ENCODE measurements at regions not wholly inside any gene's neighbourhood (a gene's known extent, or its start where the extent isn't known, plus 50 kb on each side); places are given as distances from the start of the nearest gene placed in this dataset.

- H3K27ac Mint-ChIP-seq, result no peak overlapping the region
- no peaks in the 10 kb centered on the region for H3K4me1 Mint-ChIP-seq
- H3K36me3 Mint-ChIP-seq, result no peaks in the 10 kb centered on the region
- peaks cover 2 to 8% (median 5%) of the 10 kb centered on the region in 3 donors for H3K27me3 Mint-ChIP-seq (ENCODE audit: low read depth in 3 of 3)
- H3K4me3 Mint-ChIP-seq, result no peak overlapping the region
- DNase-seq, result no peak
- no peaks in the 10 kb centered on the region for H3K9me3 Mint-ChIP-seq
Measured at GRCh38 chr1:36729716-36730510, 247.2 kb upstream of the CSF3R start.

- Mint-ChIP-seq H3K9me3 (no peaks in the 10 kb centered on the region), H3K36me3 (no peaks in the 10 kb centered on the region), H3K4me3 (no peak overlapping the region), H3K4me1 (no peaks in the 10 kb centered on the region), H3K27ac (no peak overlapping the region), H3K27me3 (ENCODE audit: low read depth in 3 of 3) (peaks cover 2 to 8% (median 3%) of the 10 kb centered on the region in 3 donors)
- DNase-seq, result no peak
Measured at GRCh38 chr1:36729289-36729688, 246.6 kb upstream of the CSF3R start.

- H3K4me1 Mint-ChIP-seq, result no peaks in the 10 kb centered on the region
Measured at GRCh38 chr1:36728846-36729245, 246.1 kb upstream of the CSF3R start.

GRCh38 chr1:36728051-36728450 is 245.3 kb upstream of the CSF3R start:
- no peak for DNase-seq
- H3K27me3 Mint-ChIP-seq (ENCODE audit: low read depth in 3 of 3), result peaks cover 2 to 6% (median 2%) of the 10 kb centered on the region in 3 donors
- H3K9me3 Mint-ChIP-seq, result no peaks in the 10 kb centered on the region
- H3K4me3 Mint-ChIP-seq, result no peak overlapping the region
- H3K27ac Mint-ChIP-seq, result no peak overlapping the region
- H3K4me1 Mint-ChIP-seq, result no peaks in the 10 kb centered on the region
- no peaks in the 10 kb centered on the region for H3K36me3 Mint-ChIP-seq

More at GRCh38 chr1:36728846-36729245, 246.1 kb upstream of the CSF3R start:
- no peak for DNase-seq
- Mint-ChIP-seq H3K4me3 (no peak overlapping the region), H3K27me3 (ENCODE audit: low read depth in 3 of 3) (peaks cover 2 to 6% (median 2%) of the 10 kb centered on the region in 3 donors), H3K36me3 (no peaks in the 10 kb centered on the region), H3K27ac (no peak overlapping the region), H3K9me3 (no peaks in the 10 kb centered on the region)

- no peak overlapping the region for H3K27ac Mint-ChIP-seq
- H3K27me3 Mint-ChIP-seq (ENCODE audit: low read depth in 3 of 3), result peaks cover 0 to 6% (median 2%) of the 10 kb centered on the region in 3 donors
- no peaks in the 10 kb centered on the region for H3K36me3 Mint-ChIP-seq
Measured at GRCh38 chr1:36725151-36725550, 242.4 kb upstream of the CSF3R start.

GRCh38 chr1:36723813-36724212 is 241.1 kb upstream of the CSF3R start:
- H3K4me3 Mint-ChIP-seq, result no peak overlapping the region
- no peaks in the 10 kb centered on the region for H3K36me3 Mint-ChIP-seq
- H3K27me3 Mint-ChIP-seq (ENCODE audit: low read depth in 3 of 3), result peaks cover 0 to 4% (median 2%) of the 10 kb centered on the region in 3 donors
- no peaks in the 10 kb centered on the region for H3K4me1 Mint-ChIP-seq
- no peak for DNase-seq
- no peak overlapping the region for H3K27ac Mint-ChIP-seq
- H3K9me3 Mint-ChIP-seq, result no peaks in the 10 kb centered on the region

More at GRCh38 chr1:36725151-36725550, 242.4 kb upstream of the CSF3R start:
- Mint-ChIP-seq H3K4me1 (no peaks in the 10 kb centered on the region), H3K4me3 (no peak overlapping the region), H3K9me3 (no peaks in the 10 kb centered on the region)
- no peak for DNase-seq

GRCh38 chr1:36722871-36723270 is 240.2 kb upstream of the CSF3R start:
- Mint-ChIP-seq H3K27me3 (ENCODE audit: low read depth in 3 of 3) (peaks cover 0 to 2% (median 0%) of the 10 kb centered on the region in 3 donors), H3K27ac (no peak overlapping the region), H3K4me1 (no peaks in the 10 kb centered on the region), H3K4me3 (no peak overlapping the region), H3K36me3 (no peaks in the 10 kb centered on the region), H3K9me3 (no peaks in the 10 kb centered on the region)
- DNase-seq, result no peak

GRCh38 chr1:36721261-36721660 is 238.5 kb upstream of the CSF3R start:
- Mint-ChIP-seq H3K27ac (no peak overlapping the region), H3K4me3 (no peak overlapping the region), H3K4me1 (no peaks in the 10 kb centered on the region), H3K36me3 (no peaks in the 10 kb centered on the region), H3K9me3 (no peaks in the 10 kb centered on the region), H3K27me3 (ENCODE audit: low read depth in 3 of 3) (peaks cover 0 to 2% (median 0%) of the 10 kb centered on the region in 3 donors)
- DNase-seq, result no peak

- no peaks in the 10 kb centered on the region for H3K9me3 Mint-ChIP-seq
- no peak overlapping the region for H3K4me3 Mint-ChIP-seq
- H3K27me3 Mint-ChIP-seq (ENCODE audit: low read depth in 3 of 3), result peaks cover 0 to 8% (median 2%) of the 10 kb centered on the region in 3 donors
- DNase-seq, result no peak
- H3K4me1 Mint-ChIP-seq, result no peaks in the 10 kb centered on the region
- no peaks in the 10 kb centered on the region for H3K36me3 Mint-ChIP-seq
- H3K27ac Mint-ChIP-seq, result no peak overlapping the region
Measured at GRCh38 chr1:36717431-36717830, 234.7 kb upstream of the CSF3R start.

- Mint-ChIP-seq H3K4me3 (no peak overlapping the region), H3K27ac (no peak overlapping the region), H3K4me1 (no peaks in the 10 kb centered on the region), H3K27me3 (ENCODE audit: low read depth in 3 of 3) (peaks cover 0 to 17% (median 0%) of the 10 kb centered on the region in 3 donors), H3K9me3 (no peaks in the 10 kb centered on the region), H3K36me3 (no peaks in the 10 kb centered on the region)
- DNase-seq, result no peak
Measured at GRCh38 chr1:36715797-36716196, 233.1 kb upstream of the CSF3R start.

- Mint-ChIP-seq H3K4me1 (no peaks in the 10 kb centered on the region), H3K27ac (no peak overlapping the region), H3K36me3 (no peaks in the 10 kb centered on the region), H3K27me3 (ENCODE audit: low read depth in 3 of 3) (peaks cover 0 to 17% (median 3%) of the 10 kb centered on the region in 3 donors), H3K9me3 (peaks cover 0 to 2% (median 0%) of the 10 kb centered on the region in 6 donors), H3K4me3 (no peak overlapping the region)
- DNase-seq, result no peak
Measured at GRCh38 chr1:36714301-36714700, 231.6 kb upstream of the CSF3R start.

GRCh38 chr1:36711480-36711879 is 228.8 kb upstream of the CSF3R start:
- Mint-ChIP-seq H3K36me3 (no peaks in the 10 kb centered on the region), H3K4me1 (no peaks in the 10 kb centered on the region), H3K27me3 (ENCODE audit: low read depth in 3 of 3) (peaks cover 1 to 27% (median 3%) of the 10 kb centered on the region in 3 donors), H3K9me3 (peaks cover 0 to 2% (median 0%) of the 10 kb centered on the region in 6 donors), H3K27ac (no peak overlapping the region), H3K4me3 (no peak overlapping the region)
- no peak for DNase-seq

GRCh38 chr1:36710951-36711350 is 228.2 kb upstream of the CSF3R start:
- Mint-ChIP-seq H3K4me1 (no peaks in the 10 kb centered on the region), H3K27ac (no peak overlapping the region), H3K9me3 (peaks cover 0 to 2% (median 0%) of the 10 kb centered on the region in 6 donors), H3K36me3 (no peaks in the 10 kb centered on the region), H3K27me3 (ENCODE audit: low read depth in 3 of 3) (peaks cover 1 to 27% (median 3%) of the 10 kb centered on the region in 3 donors), H3K4me3 (no peak overlapping the region)
- DNase-seq, result no peak

GRCh38 chr1:36709869-36710481 is 227.3 kb upstream of the CSF3R start:
- no peak for DNase-seq
- peaks cover 0 to 2% (median 0%) of the 10 kb centered on the region in 6 donors for H3K9me3 Mint-ChIP-seq
- H3K4me3 Mint-ChIP-seq, result no peak overlapping the region
- no peaks in the 10 kb centered on the region for H3K4me1 Mint-ChIP-seq
- peaks cover 1 to 27% (median 3%) of the 10 kb centered on the region in 3 donors for H3K27me3 Mint-ChIP-seq (ENCODE audit: low read depth in 3 of 3)
- no peak overlapping the region for H3K27ac Mint-ChIP-seq
- no peaks in the 10 kb centered on the region for H3K36me3 Mint-ChIP-seq
